IMR-90 (cell line): ENCODE measurements at regions not wholly inside any gene's neighbourhood (a gene's known extent, or its start where the extent isn't known, plus 50 kb on each side); places are given as distances from the start of the nearest gene placed in this dataset.

ENCODE experiments used
- ATAC-seq: fragments of 200-7000 bp; cut with Tn5 transposase; 2 replicates; pipeline ENCODE4 v1.9.1; 2020; ENCODE audit warnings: low read depth, mild to moderate bottlenecking, moderate library complexity
- BruUV-seq: library from RNA; stranded (reverse); fragments of 400-500 nt; replicated peaks from 2 replicates; lab custom pipeline; 2021; lab: Mats Ljungman, UMichigan
- CTCF ChIA-PET: fragments of 300-600 bp; formaldehyde crosslinking; extraction: SDS; loops from one replicate; lab custom pipeline; 2021; ENCODE audit warnings: antibody characterized with exemption; lab: Yijun Ruan, JAX
- POLR2A ChIA-PET: fragments of 300-600 bp; sonication (Branson Sonifier 250); formaldehyde crosslinking; loops from one replicate; lab custom pipeline; 2022; ENCODE audit warnings: antibody characterized with exemption; ENCODE audit not compliant: unreplicated experiment; lab: Charles Lee
- DNase-seq: peaks from one replicate; pipeline ENCODE4 v3.0.0; 2013
- H2AFZ ChIP-seq: replicated peaks from 2 replicates; pipeline ENCODE3; 2013; ENCODE audit warnings: low read length, mild to moderate bottlenecking; ENCODE audit not compliant: poor library complexity
- H2AK5ac ChIP-seq: 2 replicates; pipeline ENCODE4 v1.6.1; 2013; ENCODE audit warnings: low read depth, low read length, inconsistent platforms
- H2AK9ac ChIP-seq: replicated peaks from 2 replicates; pipeline ENCODE3; 2013; ENCODE audit warnings: mild to moderate bottlenecking, low read depth, low read length, moderate library complexity; ENCODE audit not compliant: poor library complexity
- H2BK120ac ChIP-seq: 2 replicates; pipeline ENCODE4 v1.6.1; 2013; ENCODE audit warnings: low read depth, low read length, inconsistent platforms
- H2BK15ac ChIP-seq: 3 replicates; pipeline ENCODE4 v1.6.1; 2013; ENCODE audit warnings: low read depth, low read length, inconsistent platforms
- H2BK20ac ChIP-seq: 2 replicates; pipeline ENCODE4 v1.6.1; 2013; ENCODE audit warnings: low read depth, mild to moderate bottlenecking, inconsistent platforms, low read length, moderate library complexity
- H2BK5ac ChIP-seq: 2 replicates; pipeline ENCODE4 v1.6.1; 2013; ENCODE audit warnings: mild to moderate bottlenecking, low read depth, low read length, inconsistent platforms; ENCODE audit not compliant: poor library complexity, severe bottlenecking
- H3K14ac ChIP-seq: replicated peaks from 2 replicates; pipeline ENCODE4 v1.6.1; 2013; ENCODE audit warnings: low read depth, low read length, inconsistent platforms
- H3K18ac ChIP-seq: 2 replicates; pipeline ENCODE4 v1.6.1; 2013; ENCODE audit warnings: low read depth, low read length, control low read depth
- H3K23ac ChIP-seq: 2 replicates; pipeline ENCODE4 v1.6.1; 2013; ENCODE audit warnings: low read depth, low read length, inconsistent platforms
- H3K27ac ChIP-seq: 2 replicates; pipeline ENCODE4 v1.5.1; 2013; ENCODE audit warnings: mild to moderate bottlenecking, control low read depth, low read length; ENCODE audit not compliant: insufficient read depth
- H3K27me3 ChIP-seq: 2 replicates; pipeline ENCODE4 v1.6.1; 2013; ENCODE audit warnings: low read length; ENCODE audit not compliant: control insufficient read depth, insufficient read depth
- H3K36me3 ChIP-seq: 2 replicates; pipeline ENCODE4 v1.6.1; 2013; ENCODE audit warnings: low read length, mixed read lengths; ENCODE audit not compliant: control insufficient read depth, insufficient read depth
- H3K4ac ChIP-seq: 2 replicates; pipeline ENCODE4 v1.6.1; 2013; ENCODE audit warnings: low read depth, low read length, inconsistent platforms
- H3K4me1 ChIP-seq: 2 replicates; pipeline ENCODE4 v1.6.1; 2013; ENCODE audit warnings: low read length, mixed read lengths; ENCODE audit not compliant: control insufficient read depth, insufficient read depth
- H3K4me2 ChIP-seq: 2 replicates; pipeline ENCODE4 v1.6.1; 2013; ENCODE audit warnings: low read depth, mild to moderate bottlenecking, control low read depth, low read length, moderate library complexity
- H3K4me3 ChIP-seq: 2 replicates; pipeline ENCODE4 v1.5.1; 2013; ENCODE audit warnings: low read depth, mild to moderate bottlenecking, control low read depth, low read length, moderate library complexity; ENCODE audit not compliant: insufficient read depth
- H3K56ac ChIP-seq: 2 replicates; pipeline ENCODE4 v1.6.1; 2013; ENCODE audit warnings: low read length, inconsistent platforms; ENCODE audit not compliant: insufficient read depth; ENCODE audit errors: extremely low read depth
- H3K79me1 ChIP-seq, 2 experiments: 2 replicates each; pipeline ENCODE4 v1.6.1; 2013; ENCODE audit warnings: low read length in 2 of 2, inconsistent platforms in 1 of 2, low read depth in 1 of 2
- H3K9ac ChIP-seq: 2 replicates; pipeline ENCODE4 v1.6.1; 2013; ENCODE audit warnings: low read depth, low read length, control low read depth
- H3K9me1 ChIP-seq: 2 replicates; pipeline ENCODE4 v1.6.1; 2013; ENCODE audit warnings: low read length, inconsistent platforms; ENCODE audit not compliant: insufficient read depth
- H3K9me3 ChIP-seq: 2 replicates; pipeline ENCODE4 v1.6.1; 2013; ENCODE audit warnings: low read length; ENCODE audit not compliant: control insufficient read depth, insufficient read depth
- H4K20me1 ChIP-seq: 2 replicates; pipeline ENCODE4 v1.6.1; 2013; ENCODE audit warnings: low read length, inconsistent platforms; ENCODE audit not compliant: insufficient read depth
- H4K5ac ChIP-seq: 2 replicates; pipeline ENCODE4 v1.6.1; 2013; ENCODE audit warnings: mild to moderate bottlenecking, low read depth, low read length, control low read depth
- H4K8ac ChIP-seq, 2 experiments: 2 replicates each; pipeline ENCODE4 v1.6.1; 2013; ENCODE audit warnings: low read depth in 2 of 2, low read length in 2 of 2, control low read depth in 1 of 2, inconsistent platforms in 1 of 2
- H4K91ac ChIP-seq: 2 replicates; pipeline ENCODE4 v1.6.1; 2013; ENCODE audit warnings: low read depth, low read length, inconsistent platforms; ENCODE audit not compliant: insufficient read depth
- BHLHE40 ChIP-seq: fragments of 150-350 bp; IDR thresholded peaks from 2 replicates; pipeline ENCODE4 v1.6.1; 2016; ENCODE audit warnings: mild to moderate bottlenecking, low read depth, low read length
- MXI1 ChIP-seq: IDR thresholded peaks from 2 replicates; pipeline ENCODE4 v1.6.1; 2012; ENCODE audit warnings: low read depth, mild to moderate bottlenecking, low read length, moderate library complexity, borderline replicate concordance
- WGBS, 2 experiments: methylation state at CpG; one replicate each; pipeline versions ENCODE4 v1.1.5 to v1.1.7; 2013; ENCODE audit warnings: missing lambda C conversion rate in 2 of 2; ENCODE audit not compliant: insufficient read length in 1 of 2; ENCODE audit errors: extremely low coverage in 2 of 2; 5-methylcytosine and 5-hydroxymethylcytosine counted together
- dilution Hi-C: fragments of 300-500 bp; cut with HindIII; formaldehyde crosslinking; loops from one replicate; pipeline ENCODE4 v1.14.3; 2018; ENCODE audit warnings: low sequenced_read_pairs; ENCODE audit not compliant: unreplicated experiment
- in situ Hi-C: fragments of 300-500 bp; cut with MboI; formaldehyde crosslinking; loops from 3 replicates; pipeline ENCODE4 v1.14.3; 2019; ENCODE audit warnings: low sequenced_read_pairs, inconsistent platforms, mixed read lengths
- intact Hi-C: fragments of 100-400 bp; cut with micrococcal nuclease; formaldehyde crosslinking; loops from 2 replicates; pipeline ENCODE4 v1.10.0; 2022

DNA sequence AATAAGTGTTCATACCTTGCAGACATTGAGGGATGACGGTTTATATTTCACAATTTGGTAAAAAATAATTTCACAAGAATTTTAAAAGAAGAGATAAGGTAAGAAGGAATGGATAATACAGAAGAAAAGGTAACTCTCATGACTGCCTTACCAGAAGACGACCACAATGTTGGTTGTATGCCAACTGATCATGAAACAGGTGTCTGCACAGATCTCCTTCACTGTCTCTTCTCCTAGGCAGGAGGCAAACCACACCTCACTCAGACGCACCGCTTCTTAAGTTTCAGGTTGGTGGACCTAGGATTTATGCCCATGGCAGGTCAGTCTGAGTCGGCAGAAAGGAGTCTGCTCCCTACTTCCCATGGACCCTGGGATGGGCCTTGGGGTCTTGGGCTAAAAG, 177.2 kb downstream of the VSIG4 start:
- WGBS, 2 experiments, result no CpG with 5 or more reads among the region's 5 CpGs

More for the DNA sequence above, 177.2 kb downstream of the VSIG4 start:
- Histone ChIP-seq H3K36me3 (no peaks in the 10 kb centered on the region), H4K5ac (no peak overlapping the region), H3K79me1 (no peaks in the 10 kb centered on the region), H3K56ac (no peak overlapping the region), H4K20me1 (no peaks in the 10 kb centered on the region), H2AFZ (no peak overlapping the region), H2BK15ac (no peak overlapping the region), H2AK9ac (no peak overlapping the region), H3K27me3 (no peaks in the 10 kb centered on the region), H3K9me3 (no peaks in the 10 kb centered on the region), H3K14ac (no peak overlapping the region), H4K8ac (no peak overlapping the region), H2AK5ac (no peak overlapping the region), H2BK5ac (no peak overlapping the region), H3K27ac (no peak overlapping the region), H3K18ac (no peak overlapping the region), H2BK20ac (no peak overlapping the region), H3K23ac (no peak overlapping the region), H3K9me1 (no peaks in the 10 kb centered on the region), H4K91ac (no peak overlapping the region), H3K9ac (no peak overlapping the region), H3K4me1 (no peaks in the 10 kb centered on the region), H3K4ac (no peak overlapping the region), H3K4me3 (no peak overlapping the region), H2BK120ac (no peak overlapping the region), H3K4me2 (no peak overlapping the region)
- CTCF ChIA-PET, result no interaction called here
- in situ Hi-C loops (no loop called here), intact Hi-C loops (no loop called here), dilution Hi-C loops (no loop called here)
- no peak for ATAC-seq
- TF ChIP-seq MXI1 (no peak), BHLHE40 (no peak)
- DNase-seq, result no peak
- POLR2A ChIA-PET, result no interaction called here
- BruUV-seq, result no TSS peak
